Glutamatergic neuron (in vitro differentiated cells): ENCODE measurements at regions not wholly inside any gene's neighbourhood (a gene's known extent, or its start where the extent isn't known, plus 50 kb on each side); places are given as distances from the start of the nearest gene placed in this dataset.

ENCODE experiments used
- DNase-seq: peaks from one replicate; pipeline ENCODE4 v3.0.0; 2022
- H3K27ac Mint-ChIP-seq: one replicate; pipeline ENCODE4 v1.8.0; 2020; ENCODE audit warnings: mild to moderate bottlenecking, mixed read lengths, inconsistent platforms; ENCODE audit not compliant: unreplicated experiment
- H3K27me3 Mint-ChIP-seq: one replicate; pipeline ENCODE4 v1.8.0; 2020; ENCODE audit warnings: mild to moderate bottlenecking, moderate library complexity, mixed read lengths, inconsistent platforms; ENCODE audit not compliant: unreplicated experiment
- H3K36me3 Mint-ChIP-seq: one replicate; pipeline ENCODE4 v1.8.0; 2020; ENCODE audit warnings: mild to moderate bottlenecking, mixed read lengths, inconsistent platforms; ENCODE audit not compliant: unreplicated experiment
- H3K4me1 Mint-ChIP-seq: one replicate; pipeline ENCODE4 v1.8.0; 2020; ENCODE audit warnings: mild to moderate bottlenecking, low read depth, mixed read lengths, inconsistent platforms; ENCODE audit not compliant: unreplicated experiment
- H3K4me3 Mint-ChIP-seq: one replicate; pipeline ENCODE4 v1.8.0; 2020; ENCODE audit warnings: mild to moderate bottlenecking, mixed read lengths, inconsistent platforms; ENCODE audit not compliant: unreplicated experiment
- H3K9me3 Mint-ChIP-seq: one replicate; pipeline ENCODE4 v1.8.0; 2020; ENCODE audit warnings: mild to moderate bottlenecking, moderate library complexity, mixed read lengths, inconsistent platforms; ENCODE audit not compliant: unreplicated experiment
- CTCF ChIP-seq: fragments of 200-600 bp; sonication (generic); IDR thresholded peaks from one replicate; pipeline ENCODE4 v1.5.0; 2021; ENCODE audit not compliant: partially characterized antibody, unreplicated experiment

- no peaks in the 10 kb centered on the region for H3K9me3 Mint-ChIP-seq
- H3K27ac Mint-ChIP-seq: no peak overlapping the region
Observed at GRCh38 chr4:187602339-187603092, 393.1 kb upstream of the ZFP42 start.

DNA sequence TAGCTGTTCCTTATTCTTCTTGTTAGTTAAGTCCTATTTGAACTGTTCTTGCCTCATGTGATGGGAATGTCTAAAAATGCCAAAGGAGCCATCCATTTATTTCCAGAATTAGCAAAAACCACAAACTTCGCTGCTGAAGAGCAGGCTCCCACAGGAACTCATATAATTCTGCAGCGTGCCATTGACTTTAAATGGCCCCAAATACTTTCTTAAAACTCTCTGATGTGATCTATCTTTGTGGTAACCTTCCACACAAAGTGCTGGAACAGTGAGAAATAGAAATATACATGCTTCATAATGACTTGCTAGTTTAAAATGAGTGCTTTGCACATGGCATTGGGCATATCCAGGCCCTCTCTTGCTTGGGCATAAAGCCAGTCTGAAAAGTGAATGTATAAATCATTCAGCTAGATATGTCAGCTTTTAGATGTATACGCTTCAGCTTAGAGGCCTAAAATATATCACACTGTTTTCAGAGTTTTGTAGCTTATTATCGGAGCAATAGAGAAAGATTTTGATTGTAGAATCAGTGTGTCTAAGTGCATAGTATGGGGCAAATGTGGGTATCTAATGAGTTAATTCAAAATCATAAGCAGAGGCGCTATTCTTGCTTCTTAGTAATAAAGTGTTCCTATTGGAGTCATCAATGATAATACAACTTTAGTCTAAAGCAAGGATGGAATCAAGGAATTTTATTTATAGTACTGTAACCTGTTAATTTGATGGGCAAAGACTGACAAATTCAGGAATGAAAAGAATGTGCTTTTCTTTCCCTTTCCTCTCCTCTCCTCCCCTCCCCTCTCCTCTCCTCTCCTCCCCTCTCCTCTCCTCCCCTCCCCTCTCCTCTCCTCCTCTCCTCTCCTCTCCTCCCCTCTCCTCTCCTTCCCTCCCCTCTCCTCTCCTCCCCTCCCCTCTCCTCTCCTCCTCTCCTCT, 392.2 kb upstream of the ZFP42 start:
- DNase-seq: no peak
- Mint-ChIP-seq H3K9me3 (no peaks in the 10 kb centered on the region), H3K27ac (no peak overlapping the region), H3K4me1 (peaks cover 4% of the 10 kb centered on the region), H3K4me3 (no peak overlapping the region), H3K27me3 (no peaks in the 10 kb centered on the region), H3K36me3 (no peaks in the 10 kb centered on the region)
- no peak for TF ChIP-seq CTCF

More at GRCh38 chr4:187602339-187603092, 393.1 kb upstream of the ZFP42 start:
- Mint-ChIP-seq H3K4me3 (no peak overlapping the region), H3K27me3 (no peaks in the 10 kb centered on the region), H3K4me1 (peaks cover 4% of the 10 kb centered on the region), H3K36me3 (no peaks in the 10 kb centered on the region)
- TF ChIP-seq CTCF: no peak
- no peak for DNase-seq

DNA sequence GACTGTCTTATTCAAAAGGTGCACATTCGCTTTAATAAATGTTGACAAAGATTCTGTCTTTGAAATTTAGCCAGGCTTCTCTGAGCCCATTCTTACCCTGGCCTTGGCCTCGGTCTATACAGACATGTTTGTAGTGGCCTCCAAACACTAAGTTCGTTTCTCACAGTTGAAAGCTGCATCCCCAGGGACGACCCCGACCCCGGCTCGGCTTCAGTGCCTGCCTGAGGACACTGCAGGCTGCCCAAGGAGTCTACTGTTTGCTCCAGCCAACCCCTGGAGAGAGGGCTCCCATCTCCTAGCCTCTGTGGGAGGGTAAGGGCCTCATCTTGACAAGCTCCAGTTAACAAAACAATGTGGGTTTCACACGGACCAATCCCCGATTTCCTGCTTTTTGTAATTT, 390.6 kb upstream of the ZFP42 start:
- H3K27me3 Mint-ChIP-seq: no peaks in the 10 kb centered on the region
- no peaks in the 10 kb centered on the region for H3K9me3 Mint-ChIP-seq
- DNase-seq: peak; percentile 29
- no peak for TF ChIP-seq CTCF
- H3K27ac Mint-ChIP-seq: no peak overlapping the region
- no peaks in the 10 kb centered on the region for H3K36me3 Mint-ChIP-seq
- H3K4me3 Mint-ChIP-seq: no peak overlapping the region
- peaks cover 4% of the 10 kb centered on the region for H3K4me1 Mint-ChIP-seq

GRCh38 chr4:187606581-187606980, 389.0 kb upstream of the ZFP42 start:
- no peak overlapping the region for H3K27ac Mint-ChIP-seq
- peak; percentile 46 for DNase-seq
- no peak overlapping the region for H3K4me3 Mint-ChIP-seq
- H3K27me3 Mint-ChIP-seq: no peaks in the 10 kb centered on the region
- TF ChIP-seq CTCF: peak; percentile 97
- no peaks in the 10 kb centered on the region for H3K9me3 Mint-ChIP-seq
- H3K36me3 Mint-ChIP-seq: no peaks in the 10 kb centered on the region
- peaks cover 4% of the 10 kb centered on the region for H3K4me1 Mint-ChIP-seq
